CD4-positive, alpha-beta T cell (primary cell): ENCODE measurements at regions not wholly inside any gene's neighbourhood (a gene's known extent, or its start where the extent isn't known, plus 50 kb on each side); places are given as distances from the start of the nearest gene placed in this dataset.

Source experiments
- ATAC-seq: fragments of 200-7000 bp; cut with Tn5 transposase; one replicate; pipeline ENCODE4 v1.10.0; 2022; ENCODE audit warnings: mild to moderate bottlenecking; ENCODE audit not compliant: poor library complexity
- CTCF ChIA-PET: fragments of 350-600 bp; sonication (Branson Sonifier 250); formaldehyde crosslinking; loops from one replicate; lab custom pipeline; 2021; ENCODE audit warnings: antibody characterized with exemption, inconsistent platforms; lab: Charles Lee
- POLR2A ChIA-PET: fragments of 350-600 bp; sonication (Branson Sonifier 250); formaldehyde crosslinking; loops from one replicate; lab custom pipeline; 2021; ENCODE audit warnings: antibody characterized with exemption, inconsistent platforms; lab: Charles Lee
- DNase-seq, 14 experiments: peaks; one replicate each; pipeline ENCODE4 v3.0.0-alpha.2; 2013 to 2020; ENCODE audit warnings: mixed read lengths in 2 of 14
- H3K27ac ChIP-seq, 2 donors: one replicate each; pipeline versions ENCODE4 v1.5.1 to v1.7.0; 2013; ENCODE audit warnings: low read length in 2 of 2, low read depth in 1 of 2, mild to moderate bottlenecking in 1 of 2
- H3K27me3 ChIP-seq, 2 experiments: 1 replicate in 1 of 2; 2 replicates in 1 of 2; pipeline versions ENCODE4 v1.6.1 to v1.7.0; 2013; ENCODE audit warnings: low read length in 2 of 2, control low read depth in 1 of 2, mild to moderate bottlenecking in 1 of 2, moderate library complexity in 1 of 2; ENCODE audit not compliant: insufficient read depth in 2 of 2, control insufficient read depth in 1 of 2
- H3K36me3 ChIP-seq: one replicate; pipeline ENCODE4 v1.6.1; 2013; ENCODE audit warnings: low read length, control low read depth; ENCODE audit not compliant: insufficient read depth
- H3K4me1 ChIP-seq: one replicate; pipeline ENCODE4 v1.6.1; 2013; ENCODE audit warnings: low read length, control low read depth; ENCODE audit not compliant: insufficient read depth
- H3K4me3 ChIP-seq: one replicate; pipeline ENCODE4 v1.5.1; 2013; ENCODE audit warnings: mild to moderate bottlenecking, low read length, moderate library complexity
- H3K9me3 ChIP-seq, 2 experiments: 1 replicate in 1 of 2; 2 replicates in 1 of 2; pipeline versions ENCODE4 v1.6.1 to v1.7.0; 2013; ENCODE audit warnings: low read length in 2 of 2, mild to moderate bottlenecking in 2 of 2, control low read depth in 1 of 2, moderate library complexity in 1 of 2; ENCODE audit not compliant: control insufficient read depth in 1 of 2, insufficient read depth in 1 of 2
- H3K27ac Mint-ChIP-seq: one replicate; pipeline ENCODE4 v1.8.0; 2020; ENCODE audit warnings: mixed read lengths
- H3K27me3 Mint-ChIP-seq: one replicate; pipeline ENCODE4 v1.8.0; 2021; ENCODE audit warnings: mixed read lengths
- H3K36me3 Mint-ChIP-seq: one replicate; pipeline ENCODE4 v1.8.0; 2021; ENCODE audit warnings: low read depth, mixed read lengths
- H3K4me1 Mint-ChIP-seq: one replicate; pipeline ENCODE4 v1.8.0; 2021; ENCODE audit warnings: low read depth, mixed read lengths
- H3K4me3 Mint-ChIP-seq: one replicate; pipeline ENCODE4 v1.8.0; 2020; ENCODE audit warnings: mild to moderate bottlenecking, mixed read lengths
- H3K9me3 Mint-ChIP-seq: one replicate; pipeline ENCODE4 v1.8.0; 2020; ENCODE audit warnings: mixed read lengths
- intact Hi-C, 2 experiments: fragments of 100-400 bp; cut with DNase I in 1 of 2; cut with micrococcal nuclease in 1 of 2; formaldehyde crosslinking; loops; one replicate each; pipeline versions ENCODE4 v1.15.1 to v1.9.0; 2023 to 2025; cut with DNase I, micrococcal nuclease
- TF ChIP-seq, protein P1 (sequence below): fragments of 200-600 bp; IDR thresholded peaks from one replicate; pipeline ENCODE4 v1.8.0; 2022; ENCODE audit warnings: antibody characterized with exemption, mild to moderate bottlenecking

DNA sequence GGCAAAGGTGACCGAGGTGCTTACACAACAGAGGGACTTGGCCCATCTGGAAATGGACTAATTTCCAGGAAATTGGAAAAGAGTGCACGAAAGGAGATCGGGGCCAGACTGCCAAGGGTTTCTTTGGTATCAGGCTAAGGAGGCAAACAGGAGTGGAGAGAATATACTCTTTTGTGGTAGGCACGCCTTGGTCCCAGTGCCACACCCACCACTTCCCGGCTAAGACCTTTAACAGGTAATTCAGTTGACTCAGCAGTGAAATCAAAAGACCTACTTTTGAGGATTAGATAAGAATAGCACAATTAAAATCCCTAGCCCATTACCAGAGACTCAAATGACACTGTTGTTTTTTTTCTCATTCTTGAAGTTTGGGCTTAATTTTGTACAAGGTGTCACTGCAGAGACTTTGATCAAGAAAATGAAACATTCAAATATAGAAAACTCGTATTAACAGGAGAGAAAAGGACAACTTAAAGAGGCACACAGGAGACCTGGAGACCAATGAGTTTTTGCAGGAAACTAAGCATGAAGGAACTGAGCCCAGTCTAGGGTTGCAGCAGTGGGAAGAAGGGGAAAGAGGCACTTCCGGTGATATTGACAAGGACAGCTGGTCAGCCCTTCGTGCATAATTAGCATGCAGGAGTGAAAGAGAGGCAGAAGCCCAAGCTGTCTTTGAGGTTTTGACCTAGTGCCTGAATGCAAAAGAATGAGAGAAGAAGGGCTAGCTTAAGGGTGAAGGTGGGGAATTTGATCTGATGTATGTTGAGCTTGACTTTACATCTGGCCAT is 265.5 kb upstream of the CCL2 start:
- H3K27ac ChIP-seq = no peak overlapping the region
- CTCF ChIA-PET = no interaction called here

DNA sequence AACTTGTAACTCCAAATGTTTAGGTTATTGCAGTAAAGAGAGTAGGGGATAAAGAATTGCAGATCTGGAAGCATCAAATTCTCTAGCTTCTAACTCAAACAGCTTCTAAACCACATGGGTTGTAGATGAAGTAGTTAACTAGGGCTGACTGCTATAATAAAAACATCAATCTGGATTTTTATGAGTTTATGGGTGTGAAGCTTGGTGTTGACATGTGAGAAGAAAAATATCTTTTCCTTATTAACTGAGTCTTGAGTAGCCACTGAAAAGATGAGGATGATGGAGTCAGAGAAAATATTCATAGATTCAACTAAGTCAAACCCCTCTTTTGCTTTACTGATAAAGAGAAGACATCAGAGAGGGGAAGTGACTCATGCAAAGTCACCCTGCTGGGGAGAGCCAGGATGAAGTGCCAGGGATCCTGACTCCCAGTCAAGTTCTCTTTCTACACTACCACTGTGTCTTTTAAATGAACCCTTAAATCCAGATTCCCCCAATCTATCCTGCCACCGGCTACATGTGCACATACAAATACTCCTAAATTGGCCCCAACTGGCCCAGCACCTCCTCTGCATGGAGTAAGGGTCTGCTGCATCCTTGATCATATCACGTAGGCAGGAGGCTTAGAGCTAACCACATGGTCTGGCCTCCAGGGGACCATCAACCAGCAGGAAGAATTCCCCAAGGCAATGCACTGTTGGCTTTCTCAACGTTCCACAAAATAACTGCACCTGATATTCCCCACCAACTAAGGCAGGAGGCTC is 264.0 kb upstream of the CCL2 start:
- H3K27me3 ChIP-seq = peaks cover 0 to 3% of the 10 kb centered on the region in 2 experiments
- Mint-ChIP-seq H3K36me3 (no peaks in the 10 kb centered on the region), H3K9me3 (peaks cover 1% of the 10 kb centered on the region), H3K27me3 (peaks cover 4% of the 10 kb centered on the region), H3K27ac (no peak overlapping the region), H3K4me1 (no peaks in the 10 kb centered on the region), H3K4me3 (no peak overlapping the region)
- no peaks in the 10 kb centered on the region for H3K36me3 ChIP-seq
- ATAC-seq (no peak), DNase-seq (no peak)
- TF ChIP-seq, protein P1, sequence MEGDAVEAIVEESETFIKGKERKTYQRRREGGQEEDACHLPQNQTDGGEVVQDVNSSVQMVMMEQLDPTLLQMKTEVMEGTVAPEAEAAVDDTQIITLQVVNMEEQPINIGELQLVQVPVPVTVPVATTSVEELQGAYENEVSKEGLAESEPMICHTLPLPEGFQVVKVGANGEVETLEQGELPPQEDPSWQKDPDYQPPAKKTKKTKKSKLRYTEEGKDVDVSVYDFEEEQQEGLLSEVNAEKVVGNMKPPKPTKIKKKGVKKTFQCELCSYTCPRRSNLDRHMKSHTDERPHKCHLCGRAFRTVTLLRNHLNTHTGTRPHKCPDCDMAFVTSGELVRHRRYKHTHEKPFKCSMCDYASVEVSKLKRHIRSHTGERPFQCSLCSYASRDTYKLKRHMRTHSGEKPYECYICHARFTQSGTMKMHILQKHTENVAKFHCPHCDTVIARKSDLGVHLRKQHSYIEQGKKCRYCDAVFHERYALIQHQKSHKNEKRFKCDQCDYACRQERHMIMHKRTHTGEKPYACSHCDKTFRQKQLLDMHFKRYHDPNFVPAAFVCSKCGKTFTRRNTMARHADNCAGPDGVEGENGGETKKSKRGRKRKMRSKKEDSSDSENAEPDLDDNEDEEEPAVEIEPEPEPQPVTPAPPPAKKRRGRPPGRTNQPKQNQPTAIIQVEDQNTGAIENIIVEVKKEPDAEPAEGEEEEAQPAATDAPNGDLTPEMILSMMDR = no peak
- intact Hi-C loops = no loop called here
- no peak overlapping the region for H3K4me3 ChIP-seq
- ChIA-PET CTCF (no interaction called here), POLR2A (no interaction called here)
- H3K27ac ChIP-seq = no peak overlapping the region
- H3K4me1 ChIP-seq = no peaks in the 10 kb centered on the region
- no peaks in the 10 kb centered on the region for H3K9me3 ChIP-seq

More for the DNA sequence above, 265.5 kb upstream of the CCL2 start:
- POLR2A ChIA-PET = no interaction called here
- Mint-ChIP-seq H3K4me3 (no peak overlapping the region), H3K9me3 (no peaks in the 10 kb centered on the region), H3K4me1 (no peaks in the 10 kb centered on the region), H3K27me3 (peaks cover 4% of the 10 kb centered on the region), H3K27ac (no peak overlapping the region), H3K36me3 (no peaks in the 10 kb centered on the region)
- peaks cover 0 to 3% of the 10 kb centered on the region in 2 experiments for H3K27me3 ChIP-seq
- no peaks in the 10 kb centered on the region for H3K36me3 ChIP-seq
- no peak overlapping the region for H3K4me3 ChIP-seq
- no peak for ATAC-seq
- TF ChIP-seq, protein P1 = no peak
- no peaks in the 10 kb centered on the region for H3K4me1 ChIP-seq
- DNase-seq = no peak
- intact Hi-C loops = no loop called here
- H3K9me3 ChIP-seq = no peaks in the 10 kb centered on the region

GRCh38 chr17:33992113-33992512 is 263.0 kb upstream of the CCL2 start:
- no peak for DNase-seq
- no peaks in the 10 kb centered on the region for H3K4me1 ChIP-seq
- peaks cover 0 to 3% of the 10 kb centered on the region in 2 experiments for H3K27me3 ChIP-seq
- TF ChIP-seq, protein P1 = no peak
- Mint-ChIP-seq H3K27ac (no peak overlapping the region), H3K9me3 (peaks cover 6% of the 10 kb centered on the region), H3K36me3 (no peaks in the 10 kb centered on the region), H3K4me3 (no peak overlapping the region), H3K27me3 (peaks cover 3% of the 10 kb centered on the region), H3K4me1 (no peaks in the 10 kb centered on the region)
- ATAC-seq = no peak
- no peaks in the 10 kb centered on the region for H3K36me3 ChIP-seq
- no peak overlapping the region for H3K4me3 ChIP-seq
- no peaks in the 10 kb centered on the region for H3K9me3 ChIP-seq
- CTCF ChIA-PET = no interaction called here
- H3K27ac ChIP-seq = no peak overlapping the region
- intact Hi-C loops = no loop called here
- POLR2A ChIA-PET = no interaction called here
